HG02981 (cell line): ENCODE measurements at regions not wholly inside any gene's neighbourhood (a gene's known extent, or its start where the extent isn't known, plus 50 kb on each side); places are given as distances from the start of the nearest gene placed in this dataset.

Source experiments
- ATAC-seq: cut with Tn5 transposase; IDR thresholded peaks from one replicate; pipeline ENCODE4 v1.9.1; 2021; ENCODE audit warnings: mild to moderate bottlenecking, moderate library complexity; ENCODE audit not compliant: unreplicated experiment

DNA sequence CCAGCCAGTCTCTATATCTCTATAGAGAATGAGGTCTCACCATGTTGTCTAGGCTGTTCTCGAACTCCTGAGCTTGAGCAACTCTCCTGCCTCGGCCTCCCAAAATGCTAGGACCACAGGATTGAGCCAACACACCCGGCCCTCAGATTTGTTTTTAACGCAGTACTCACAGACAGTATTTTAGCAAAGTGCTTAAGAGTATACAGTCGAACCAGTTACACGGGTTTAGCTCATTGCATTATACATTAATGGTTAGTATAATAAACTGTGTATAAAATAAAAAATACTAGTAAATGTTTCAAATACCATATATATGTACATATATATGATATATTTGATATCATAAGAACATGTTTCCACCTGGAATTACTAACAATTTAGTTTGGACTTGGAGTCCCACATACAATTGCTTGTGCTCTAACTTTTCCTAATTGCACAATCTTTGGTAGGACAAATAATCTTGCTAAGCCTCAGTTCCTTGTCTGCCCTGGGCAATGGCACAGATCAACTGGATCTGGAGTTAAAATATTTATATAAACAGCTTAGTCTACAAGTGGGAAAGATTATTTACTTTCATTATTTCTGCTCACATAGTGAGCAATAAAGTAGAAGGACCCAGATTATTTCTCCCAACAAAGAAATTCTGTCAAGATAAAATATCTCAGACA, 508.9 kb upstream of the LRATD1 start:
- ATAC-seq, result no peak

DNA sequence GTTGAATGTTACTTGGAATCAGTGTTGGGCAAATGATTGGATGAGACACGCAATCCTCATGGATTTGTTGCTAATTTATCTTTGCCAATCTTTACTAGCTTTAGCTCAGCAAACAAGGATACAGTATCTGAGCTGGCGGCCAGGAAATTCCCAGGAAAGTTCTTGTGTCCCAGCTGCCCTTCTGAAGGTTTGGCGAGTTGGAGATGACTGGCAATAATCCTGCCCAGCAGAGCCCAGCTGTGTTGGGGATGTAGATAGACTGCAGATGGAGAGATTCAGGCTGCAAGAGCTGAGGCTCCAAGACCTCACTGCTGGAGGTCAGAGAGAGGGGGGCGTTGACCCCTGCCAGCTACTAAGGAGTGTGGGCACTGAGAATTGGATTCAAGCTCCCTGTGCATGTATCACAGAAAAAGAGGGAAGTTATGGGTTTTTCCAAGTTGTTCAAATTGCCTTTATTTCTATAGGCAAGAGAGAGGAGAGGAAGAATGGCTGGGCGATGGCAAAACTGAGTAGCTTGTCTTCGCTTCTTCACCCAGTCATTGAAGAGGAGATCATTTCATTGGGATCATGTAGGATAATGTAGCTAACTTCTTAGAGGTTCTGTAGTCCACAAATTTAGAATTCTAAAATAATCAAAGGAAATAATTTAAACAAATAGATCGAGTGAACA, 506.8 kb upstream of the LRATD1 start:
- no peak for ATAC-seq

DNA sequence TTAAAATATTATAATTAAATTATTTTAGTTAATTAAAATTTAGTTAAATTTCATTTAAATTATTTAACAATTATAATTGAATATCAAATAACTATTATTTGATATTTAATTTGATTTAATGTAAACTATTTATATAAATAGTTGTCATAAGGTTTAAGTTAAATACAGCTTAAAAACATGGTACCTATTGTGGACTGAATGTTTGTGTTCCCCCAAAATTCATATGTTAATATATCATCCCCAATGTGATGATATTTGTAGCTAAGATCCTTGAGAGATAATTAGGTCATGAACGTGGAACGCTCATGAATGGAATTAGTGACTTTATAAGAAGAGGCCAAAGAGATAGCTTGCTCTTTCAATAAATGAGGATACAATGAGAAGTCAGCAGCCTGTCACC, 505.7 kb upstream of the LRATD1 start:
- no peak for ATAC-seq

DNA sequence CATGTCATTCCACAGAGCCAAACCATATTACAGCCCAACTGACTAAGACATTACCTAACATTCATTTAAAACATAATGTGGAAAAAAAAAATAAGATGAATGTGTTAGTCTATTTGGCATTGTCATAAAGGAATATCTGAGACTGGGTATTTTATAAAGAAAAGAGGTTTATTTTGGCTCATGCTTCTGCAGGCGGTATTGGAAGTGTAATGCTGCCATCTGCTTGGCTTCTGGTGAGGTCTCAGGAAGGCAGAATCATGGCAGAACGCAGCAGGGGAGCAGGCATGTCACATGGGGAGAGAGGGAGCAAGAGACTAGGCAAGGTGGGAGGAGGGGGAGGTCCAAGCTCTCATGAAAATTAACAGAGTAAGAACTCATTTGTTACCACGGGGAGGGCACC, 504.8 kb upstream of the LRATD1 start:
- no peak for ATAC-seq

DNA sequence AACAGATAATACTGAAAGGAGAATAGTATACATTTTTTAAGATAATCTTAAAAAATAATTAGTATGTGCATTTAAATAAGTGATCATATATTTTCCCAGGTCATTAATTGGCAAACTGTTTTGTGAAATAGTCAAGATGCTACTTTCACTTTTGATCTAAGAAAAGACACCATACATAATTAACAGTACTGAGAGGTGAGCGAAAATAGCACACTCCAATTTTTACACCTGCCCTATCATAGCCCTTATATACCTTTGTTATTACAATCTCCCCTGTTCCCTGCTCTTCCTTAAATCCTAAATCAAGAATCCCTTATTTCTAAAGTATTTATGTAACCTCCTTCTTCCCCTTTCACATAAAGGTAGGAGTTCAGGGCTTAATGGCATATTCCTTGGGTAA, 500.1 kb upstream of the LRATD1 start:
- ATAC-seq, result no peak

DNA sequence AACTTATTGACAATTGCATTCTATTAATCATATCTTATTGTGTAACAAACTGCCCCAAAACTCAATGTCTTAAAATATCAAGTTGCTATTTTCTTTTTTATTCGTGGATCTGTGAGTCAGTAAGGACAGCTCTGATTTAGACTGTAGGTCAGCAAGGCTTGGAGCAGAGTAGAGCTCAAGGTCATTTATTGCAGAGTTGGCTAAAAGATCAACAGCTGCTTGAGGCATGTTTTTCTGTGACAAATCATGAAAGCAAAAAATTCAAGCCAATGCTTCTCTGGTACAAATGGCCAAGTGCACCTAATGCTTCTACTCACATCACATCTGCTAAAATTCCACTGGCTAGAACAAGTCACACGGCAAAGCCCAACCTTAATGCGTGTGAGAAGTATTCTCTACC, 497.7 kb upstream of the LRATD1 start:
- ATAC-seq, result no peak

DNA sequence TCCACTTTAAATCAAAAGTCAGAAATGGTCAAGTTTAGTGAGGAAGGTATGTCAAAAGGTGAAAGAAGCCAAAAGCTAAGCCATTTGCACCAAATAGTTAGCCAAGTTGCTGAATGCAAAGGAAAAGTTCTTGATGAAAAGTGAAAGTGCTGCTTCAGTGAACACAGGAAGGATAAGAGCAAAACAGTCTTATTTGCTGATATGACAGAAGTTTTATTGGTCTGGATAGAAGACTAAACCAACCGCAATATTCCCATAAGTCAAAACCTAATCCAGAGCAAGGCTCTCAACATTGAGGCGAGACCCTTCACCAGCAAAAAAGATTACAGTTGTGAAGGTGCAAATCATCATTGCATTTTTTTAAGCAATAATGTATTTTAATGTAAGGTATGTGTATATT, 496.5 kb upstream of the LRATD1 start:
- no peak for ATAC-seq

DNA sequence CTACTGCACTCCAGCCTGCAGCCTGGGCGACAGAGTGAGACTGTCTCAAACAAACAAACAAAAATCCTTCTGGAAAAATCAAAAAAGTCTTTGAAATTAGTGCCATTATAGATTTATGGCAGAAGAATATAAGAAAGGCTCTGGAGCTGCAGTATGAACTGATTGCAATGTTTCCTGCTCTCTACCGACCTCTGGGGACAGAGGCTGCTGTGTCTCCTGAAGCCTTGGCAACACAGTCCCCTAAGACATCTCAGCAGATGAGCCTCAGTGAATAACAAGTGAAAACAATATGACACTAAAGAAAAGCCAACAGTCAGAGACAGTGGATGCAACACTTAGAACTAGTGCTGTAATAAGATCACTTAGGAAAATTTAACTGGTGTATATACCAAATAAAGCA, 494.9 kb upstream of the LRATD1 start:
- ATAC-seq, result no peak

DNA sequence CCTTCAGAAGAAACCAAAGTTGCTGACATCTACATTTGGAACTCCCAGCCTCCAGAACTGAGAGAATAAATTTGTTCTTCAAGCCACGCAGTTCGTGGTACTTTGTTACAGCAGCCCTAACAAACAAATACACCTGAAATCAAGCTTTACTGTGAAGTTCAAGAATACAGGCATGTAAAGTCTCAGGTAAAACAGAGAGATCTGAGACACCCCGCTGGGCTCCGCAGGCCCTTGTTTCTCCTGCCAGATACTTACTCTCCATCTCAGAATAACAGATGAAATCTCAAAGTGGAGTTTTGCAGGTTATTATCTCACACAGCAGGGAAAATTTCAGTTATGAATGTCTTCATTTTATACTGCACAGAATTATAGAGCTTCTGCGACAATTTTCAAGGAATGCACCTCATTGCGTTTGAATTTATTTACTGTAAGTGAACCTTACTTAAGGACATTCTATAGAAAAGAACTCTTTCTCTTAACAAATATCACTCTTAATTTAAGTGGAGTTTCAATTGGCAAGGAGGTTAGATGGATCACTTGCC, 492.4 kb upstream of the LRATD1 start:
- ATAC-seq, result no peak

DNA sequence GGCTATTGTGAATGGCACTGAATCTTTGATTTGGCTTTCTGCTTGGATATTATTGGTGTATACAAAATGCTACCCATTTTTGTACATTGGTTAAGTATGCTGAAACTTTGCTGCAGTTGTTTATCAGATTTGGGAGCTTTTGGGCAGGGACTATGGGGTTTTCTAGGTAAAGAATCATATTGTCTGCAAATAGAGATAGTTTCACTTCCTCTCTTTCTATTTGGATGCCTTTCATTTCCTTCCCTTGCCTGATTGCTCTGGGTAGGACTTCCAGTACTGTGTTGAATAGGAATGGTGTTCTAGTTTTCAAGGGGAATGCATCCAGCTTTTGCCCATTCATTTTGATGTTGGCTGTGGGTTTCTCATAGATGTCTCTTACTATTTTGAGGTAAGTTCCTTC, 489.1 kb upstream of the LRATD1 start:
- ATAC-seq, result no peak

DNA sequence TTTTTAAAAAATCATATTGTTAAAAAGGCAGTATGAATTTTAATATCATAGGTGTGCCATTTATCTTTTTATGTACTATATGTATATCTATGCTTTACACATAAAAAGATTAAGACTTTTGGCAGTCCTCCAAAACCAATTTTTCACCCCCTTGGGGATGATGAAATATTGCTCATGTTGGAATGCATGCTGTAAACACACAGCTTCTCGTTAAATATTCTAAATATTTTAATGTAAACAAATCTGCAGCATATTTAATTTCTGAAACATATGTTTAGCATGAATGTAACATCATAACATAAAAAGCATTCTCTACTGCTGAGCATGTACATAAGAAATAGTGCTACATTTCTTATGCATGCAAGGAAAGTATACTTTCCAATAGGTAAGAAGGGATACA, 484.3 kb upstream of the LRATD1 start:
- no peak for ATAC-seq

DNA sequence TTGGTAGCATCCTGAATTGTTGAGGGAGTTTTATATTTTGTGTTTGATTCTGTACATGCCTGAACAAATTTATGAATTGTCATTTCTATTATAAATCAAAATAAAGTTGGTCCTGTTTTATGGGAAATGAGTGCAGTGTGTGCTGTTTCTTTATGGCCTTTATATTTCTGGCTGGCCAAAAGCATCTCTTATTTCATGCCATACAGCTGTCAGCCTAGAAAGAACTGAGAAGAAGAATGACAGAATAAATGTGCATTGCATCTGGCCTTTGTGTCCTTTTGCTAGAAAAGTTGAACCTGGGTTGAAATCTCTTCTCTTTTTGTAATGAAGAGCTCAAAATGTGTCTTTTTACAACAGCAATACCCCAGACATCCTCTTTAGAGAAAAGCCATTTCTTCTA, 474.7 kb upstream of the LRATD1 start:
- no peak for ATAC-seq

DNA sequence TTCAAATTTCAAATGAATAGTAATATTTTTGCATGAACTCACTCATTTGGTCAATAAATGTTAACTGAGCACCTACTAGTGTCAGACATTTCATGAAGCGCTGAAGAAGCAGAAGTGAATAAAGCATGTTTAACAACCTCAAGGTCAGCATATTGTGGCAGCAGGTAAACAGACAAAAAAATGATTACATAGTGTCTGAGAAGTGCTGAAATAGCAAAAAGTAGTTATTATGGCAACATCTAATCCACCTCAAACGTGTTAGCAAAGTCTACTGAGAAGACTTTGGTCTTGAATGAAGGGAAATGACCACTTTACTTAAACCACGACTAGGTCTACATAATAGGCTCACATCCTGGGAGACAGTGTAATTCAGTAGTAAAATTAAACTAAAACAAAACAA, 452.2 kb upstream of the LRATD1 start:
- ATAC-seq, result no peak

DNA sequence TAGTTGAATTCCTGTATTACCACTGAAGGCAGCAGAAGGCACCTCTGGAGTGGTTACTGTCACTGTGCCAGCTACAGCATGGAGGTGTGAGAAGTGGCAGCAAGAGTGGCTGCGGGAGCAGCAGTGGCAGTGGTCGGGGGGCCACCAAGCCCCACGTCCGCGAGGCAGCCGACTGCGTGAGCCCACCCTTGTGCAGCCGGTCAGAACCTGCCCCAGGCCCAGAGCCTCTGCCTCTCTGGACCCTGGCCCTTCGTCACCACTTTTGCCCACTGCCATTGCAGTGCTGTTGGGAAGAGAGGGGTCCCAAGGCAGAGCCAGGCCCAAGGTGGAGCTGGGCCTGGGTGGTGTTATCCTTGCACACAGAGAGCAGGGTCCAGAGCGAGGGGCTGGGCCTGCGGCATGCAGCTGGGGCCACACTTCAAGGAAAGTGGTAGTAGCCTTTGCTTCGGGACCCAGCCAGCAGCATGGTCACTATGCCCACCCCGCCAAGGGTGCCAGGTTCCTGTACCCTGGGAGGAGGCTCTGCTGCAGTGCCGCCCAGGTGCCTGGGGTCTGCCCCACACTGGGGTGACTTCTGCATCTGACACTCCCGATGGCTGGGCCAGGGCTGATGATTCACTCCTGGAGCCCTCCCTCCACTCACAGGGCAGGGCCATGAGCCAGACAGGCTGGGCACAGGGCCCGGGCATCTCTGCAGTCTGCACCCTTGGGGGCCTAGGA, 450.1 kb upstream of the LRATD1 start:
- no peak for ATAC-seq

DNA sequence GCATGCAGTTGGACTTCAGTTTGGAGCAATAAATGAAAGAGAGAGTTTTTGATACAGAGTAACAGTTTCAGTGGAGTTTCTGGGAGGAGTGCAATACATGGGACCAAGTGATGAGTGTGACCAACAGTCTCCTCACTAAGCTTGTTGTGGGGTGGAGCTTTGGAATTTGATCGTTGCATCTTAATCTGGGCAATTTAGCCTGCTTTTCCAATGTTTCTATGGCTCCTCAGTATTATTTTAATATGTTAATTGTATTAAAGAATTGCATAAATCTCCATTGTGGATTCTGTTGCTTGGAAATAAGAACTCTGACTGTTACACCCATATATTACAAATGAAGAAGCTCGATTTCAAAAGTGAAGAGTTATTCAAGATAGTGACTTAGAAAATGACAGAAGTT, 446.6 kb upstream of the LRATD1 start:
- no peak for ATAC-seq

DNA sequence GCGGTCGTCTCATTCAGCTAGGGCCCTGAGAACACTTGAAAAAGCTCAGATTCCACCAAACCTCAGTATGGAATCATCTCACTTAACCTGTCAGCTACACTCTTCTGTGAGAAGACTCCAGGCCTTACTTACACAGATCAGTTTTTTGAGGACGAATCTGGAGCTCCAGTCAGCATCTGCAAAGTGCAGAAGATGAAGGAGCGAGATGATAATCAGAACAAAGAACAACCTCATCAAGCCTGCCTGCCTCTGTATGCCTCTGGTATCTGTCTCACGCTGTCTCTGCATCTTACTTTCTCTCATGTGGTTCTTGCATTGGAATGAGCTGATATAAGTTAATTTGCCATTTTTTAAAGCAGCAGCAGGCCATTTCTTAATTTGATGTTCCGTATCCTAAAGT, 444.1 kb upstream of the LRATD1 start:
- ATAC-seq, result no peak

DNA sequence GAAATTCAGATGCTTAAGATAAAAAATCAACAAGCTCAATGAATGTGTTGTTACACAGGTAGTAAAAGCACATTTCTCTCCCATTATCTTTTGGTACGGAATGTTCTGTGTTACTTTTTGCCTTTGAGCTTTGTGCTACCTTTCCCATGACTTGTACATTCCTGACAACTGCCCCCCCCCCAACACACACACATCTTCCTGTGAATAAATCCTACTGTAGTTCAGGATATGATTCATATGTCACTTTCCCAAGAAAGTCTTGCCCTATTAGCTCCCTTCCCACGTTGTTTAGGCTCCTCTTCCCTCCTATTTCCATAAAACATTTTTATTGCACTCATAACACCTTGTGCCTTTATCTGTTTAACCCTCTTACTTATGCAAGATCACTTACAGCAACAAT, 442.6 kb upstream of the LRATD1 start:
- ATAC-seq, result no peak

DNA sequence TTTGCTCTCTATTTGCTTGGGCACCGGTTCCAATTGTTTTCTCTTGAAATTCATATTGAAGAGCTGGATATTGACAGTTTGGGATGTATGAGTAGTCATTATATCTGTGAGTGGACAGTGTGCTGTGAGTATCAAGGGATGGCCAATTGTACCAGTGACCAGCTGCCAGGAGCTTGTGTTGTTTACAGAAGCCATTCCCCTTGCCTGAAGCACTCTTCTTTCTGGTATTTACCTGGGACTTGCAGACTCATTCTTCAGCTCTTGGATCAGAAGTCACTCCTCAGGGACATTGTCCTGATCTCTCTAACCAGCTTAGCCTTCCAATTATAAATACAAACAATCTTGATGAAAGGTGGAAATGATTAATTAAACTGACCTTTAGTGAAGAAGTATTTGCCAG, 438.3 kb upstream of the LRATD1 start:
- ATAC-seq, result no peak

DNA sequence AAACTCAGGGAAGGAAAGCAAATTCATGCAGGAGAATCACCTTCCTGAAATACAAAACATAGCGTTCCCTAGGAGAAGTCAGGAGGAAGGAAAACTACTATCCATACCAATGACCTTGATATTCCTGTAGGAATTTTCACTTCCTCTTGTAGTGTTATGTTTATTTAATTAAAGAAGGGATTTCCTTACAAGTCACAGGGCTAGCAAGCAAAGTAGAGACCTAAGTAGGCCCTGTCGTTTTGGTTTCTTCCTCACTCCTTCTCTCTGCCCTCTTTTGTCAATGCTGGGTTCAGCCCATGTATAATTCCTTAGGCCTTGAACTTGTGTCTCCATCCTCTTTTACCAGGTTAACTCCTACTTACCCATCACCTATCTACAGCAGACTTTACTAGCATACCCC, 435.2 kb upstream of the LRATD1 start:
- no peak for ATAC-seq

DNA sequence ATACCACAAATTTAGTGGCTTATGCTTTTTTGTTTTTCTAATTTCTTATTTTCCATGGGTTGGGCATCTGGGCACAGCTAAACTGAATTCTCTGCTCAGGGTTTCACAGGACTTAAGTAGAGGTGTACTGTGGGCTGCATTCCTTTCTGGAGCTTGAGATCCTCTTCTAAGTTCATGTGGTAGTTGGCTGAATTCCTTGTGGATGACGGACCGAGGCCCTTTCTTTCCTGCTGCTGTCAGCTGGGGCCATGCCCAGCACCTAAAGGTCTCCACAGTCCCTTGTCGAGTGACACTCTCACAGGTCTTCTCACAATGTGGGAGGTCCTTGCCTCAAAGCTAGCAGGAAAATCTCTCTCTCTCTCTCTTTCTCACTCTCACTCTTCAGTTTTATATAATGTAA, 433.5 kb upstream of the LRATD1 start:
- no peak for ATAC-seq

DNA sequence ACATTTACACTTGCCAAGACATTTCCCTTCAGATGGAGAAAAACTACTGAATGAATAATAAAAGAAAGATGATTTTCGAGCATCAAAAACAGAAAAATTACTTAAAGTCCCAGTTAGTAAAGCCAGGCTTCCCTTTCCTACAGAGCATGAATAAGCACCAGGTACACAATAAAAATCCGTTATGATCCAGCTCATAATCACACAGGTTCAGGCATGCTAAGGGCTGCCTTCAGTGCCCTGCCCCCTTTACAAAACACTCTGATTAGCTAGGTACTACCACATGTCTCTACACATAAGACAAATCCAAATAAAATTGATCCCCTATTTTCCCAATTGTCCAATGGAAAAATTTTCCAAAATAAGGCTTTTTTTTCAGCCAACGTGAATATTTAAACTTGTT, 413.2 kb upstream of the LRATD1 start:
- no peak for ATAC-seq

DNA sequence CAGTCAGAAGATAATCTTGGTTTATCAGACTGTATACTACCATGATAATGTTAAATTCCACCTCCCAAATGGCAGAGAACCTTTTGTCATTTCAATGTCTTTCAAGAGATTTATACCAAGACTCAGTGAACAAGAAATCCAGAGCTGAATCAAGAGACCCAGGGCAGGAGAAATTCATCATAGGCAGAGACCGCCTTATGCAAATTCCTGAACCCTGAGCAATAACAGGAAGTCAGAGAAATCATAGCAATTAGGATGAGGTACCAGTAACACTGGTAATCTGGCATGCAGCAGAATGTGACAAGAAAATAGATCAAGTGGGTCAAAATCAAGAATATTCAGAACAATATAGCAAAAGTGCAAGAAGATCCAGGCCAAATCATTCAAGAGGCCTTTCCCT, 412.4 kb upstream of the LRATD1 start:
- no peak for ATAC-seq
